Activated CD8-positive, alpha-beta T cell treated with anti-CD3 and anti-CD28 coated beads for 36 hours (primary cell): ENCODE measurements at regions not wholly inside any gene's neighbourhood (a gene's known extent, or its start where the extent isn't known, plus 50 kb on each side); places are given as distances from the start of the nearest gene placed in this dataset.

ENCODE experiments used
- ATAC-seq: fragments of 200-7000 bp; cut with Tn5 transposase; one replicate; pipeline ENCODE4 v1.10.0; 2021; ENCODE audit warnings: mild to moderate bottlenecking, moderate library complexity
- CTCF ChIA-PET: fragments of 350-600 bp; sonication (Branson Sonifier 250); formaldehyde crosslinking; loops from one replicate; lab custom pipeline; 2021; ENCODE audit warnings: antibody characterized with exemption; lab: Charles Lee
- POLR2A ChIA-PET: fragments of 350-600 bp; sonication (Branson Sonifier 250); formaldehyde crosslinking; loops from one replicate; lab custom pipeline; 2021; ENCODE audit warnings: antibody characterized with exemption; lab: Charles Lee
- DNase-seq: peaks from one replicate; pipeline ENCODE4 v3.0.0-alpha.2; 2020
- H3K27ac Mint-ChIP-seq: one replicate; pipeline ENCODE4 v1.8.0; 2021; ENCODE audit warnings: mild to moderate bottlenecking, mixed read lengths
- H3K27me3 Mint-ChIP-seq: one replicate; pipeline ENCODE4 v1.8.0; 2021; ENCODE audit warnings: mixed read lengths
- H3K36me3 Mint-ChIP-seq: one replicate; pipeline ENCODE4 v1.8.0; 2021; ENCODE audit warnings: low read depth, mixed read lengths
- H3K4me1 Mint-ChIP-seq: one replicate; pipeline ENCODE4 v1.8.0; 2021; ENCODE audit warnings: low read depth, mixed read lengths
- H3K4me3 Mint-ChIP-seq: one replicate; pipeline ENCODE4 v1.8.0; 2021; ENCODE audit warnings: mild to moderate bottlenecking, moderate library complexity, mixed read lengths
- H3K9me3 Mint-ChIP-seq: one replicate; pipeline ENCODE4 v1.8.0; 2021; ENCODE audit warnings: mixed read lengths
- CTCF ChIP-seq: fragments of 200-600 bp; IDR thresholded peaks from one replicate; pipeline ENCODE4 v1.8.0; 2022; ENCODE audit warnings: antibody characterized with exemption, mild to moderate bottlenecking
- intact Hi-C: fragments of 100-400 bp; cut with micrococcal nuclease; formaldehyde crosslinking; loops from one replicate; pipeline ENCODE4 v1.10.0; 2022

GRCh38 chr6:138652824-138653223 lies 120.7 kb upstream of the CCDC28A start:
- POLR2A ChIA-PET, result no interaction called here
- CTCF ChIA-PET, result interaction anchor here (1.2 kb wide), 1 partner anchor 249 kb away, joined by 3 read pairs; the partner anchor contains the start of gene HEBP2
- no peak for ATAC-seq
- no peaks in the 10 kb centered on the region for H3K36me3 Mint-ChIP-seq
- H3K4me3 Mint-ChIP-seq, result no peak overlapping the region
- intact Hi-C loops, result no loop called here
- H3K27ac Mint-ChIP-seq, result no peak overlapping the region
- H3K9me3 Mint-ChIP-seq, result no peaks in the 10 kb centered on the region
- TF ChIP-seq CTCF, result no peak
- DNase-seq, result no peak
- peaks cover 23% of the 10 kb centered on the region for H3K27me3 Mint-ChIP-seq
- peaks cover 16% of the 10 kb centered on the region for H3K4me1 Mint-ChIP-seq

DNA sequence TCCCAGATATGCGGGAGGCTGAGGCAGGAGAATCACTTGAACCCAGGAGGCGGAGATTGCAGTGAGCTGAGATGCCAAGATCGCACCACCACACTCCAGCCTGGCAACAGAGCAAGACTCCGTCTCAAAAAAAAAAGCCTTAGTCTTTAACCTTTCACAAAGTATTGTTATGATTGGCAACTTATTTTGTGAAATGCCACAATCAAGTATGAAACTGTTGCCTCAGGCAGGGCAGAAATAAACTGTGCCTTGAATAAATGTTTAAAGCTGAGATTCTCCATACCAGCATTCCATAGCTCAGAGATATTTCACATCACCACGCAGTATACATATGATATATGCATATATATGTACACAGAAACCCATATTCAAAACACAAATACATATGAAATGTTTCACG lies 120.1 kb upstream of the CCDC28A start:
- intact Hi-C loops, result no loop called here
- ATAC-seq, result no peak
- H3K4me1 Mint-ChIP-seq, result peaks cover 16% of the 10 kb centered on the region

DNA sequence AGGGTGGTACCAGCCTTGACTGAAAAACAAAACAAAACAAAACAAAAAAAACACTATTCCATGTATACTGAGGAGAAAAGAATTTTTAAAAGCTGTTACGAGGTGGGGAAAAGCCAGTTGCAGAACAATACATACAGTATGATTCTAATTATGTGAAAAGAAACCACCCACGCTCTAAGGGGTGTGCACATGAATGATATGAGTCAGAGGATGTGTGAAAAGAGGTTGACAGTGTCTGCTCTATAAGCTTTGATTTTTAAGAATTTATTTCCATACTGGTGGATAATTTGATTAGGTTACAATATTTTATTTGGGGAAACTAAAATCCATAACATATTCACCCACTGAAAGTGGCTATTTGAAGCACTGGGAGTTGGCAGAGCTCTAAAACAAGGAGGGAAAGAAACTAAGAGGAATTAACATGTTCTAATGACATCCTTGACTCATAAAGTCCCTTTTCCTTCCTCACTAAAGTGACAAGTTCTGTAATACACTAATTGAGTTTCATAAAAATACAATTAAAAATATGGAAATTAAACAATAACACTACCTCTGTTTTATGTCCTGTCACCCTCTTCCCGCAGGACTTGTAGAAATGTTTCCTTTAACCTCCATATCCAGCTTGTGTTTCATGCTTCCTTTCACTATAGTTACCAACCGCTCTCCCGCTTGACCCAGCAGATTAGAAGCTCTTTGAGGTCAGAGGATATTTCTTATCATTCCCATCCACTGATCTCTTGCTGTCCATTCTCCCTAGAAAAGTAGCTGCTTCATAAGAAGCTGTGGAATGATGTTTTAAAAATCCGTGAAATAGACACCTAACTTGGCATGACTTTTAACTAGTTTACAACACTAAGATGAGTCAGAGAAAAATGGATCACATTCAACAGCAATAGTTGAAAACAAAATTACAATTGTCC lies 118.6 kb upstream of the CCDC28A start:
- H3K4me3 Mint-ChIP-seq, result no peak overlapping the region
- DNase-seq, result peak; percentile 77
- intact Hi-C loops, result no loop called here
- no peaks in the 10 kb centered on the region for H3K9me3 Mint-ChIP-seq
- CTCF ChIA-PET, result interaction anchor here (0.6 to 2.9 kb wide), 7 partner anchors 18 to 1147 kb away, joined by 3 to 12 read pairs (median 3); no protein-coding TSS in a partner anchor
- peaks cover 18% of the 10 kb centered on the region for H3K4me1 Mint-ChIP-seq
- POLR2A ChIA-PET, result interaction anchor here (0.6 to 0.9 kb wide), 2 partner anchors 71 to 364 kb away, joined by 3 read pairs; no protein-coding TSS in a partner anchor
- H3K27me3 Mint-ChIP-seq, result peaks cover 27% of the 10 kb centered on the region
- no peak for TF ChIP-seq CTCF
- no peak overlapping the region for H3K27ac Mint-ChIP-seq
- no peaks in the 10 kb centered on the region for H3K36me3 Mint-ChIP-seq
- peak; percentile 97 for ATAC-seq

More for the DNA sequence above, 120.1 kb upstream of the CCDC28A start:
- peaks cover 27% of the 10 kb centered on the region for H3K27me3 Mint-ChIP-seq
- CTCF ChIA-PET, result interaction anchor here (0.6 to 1.2 kb wide), 2 partner anchors 63 to 249 kb away, joined by 3 read pairs; partner anchors contain the start of gene HEBP2
- POLR2A ChIA-PET, result no interaction called here
- DNase-seq, result no peak
- no peak overlapping the region for H3K4me3 Mint-ChIP-seq
- no peak for TF ChIP-seq CTCF
- no peak overlapping the region for H3K27ac Mint-ChIP-seq
- no peaks in the 10 kb centered on the region for H3K36me3 Mint-ChIP-seq
- H3K9me3 Mint-ChIP-seq, result no peaks in the 10 kb centered on the region

- H3K27me3 Mint-ChIP-seq, result peaks cover 27% of the 10 kb centered on the region
- H3K36me3 Mint-ChIP-seq, result no peaks in the 10 kb centered on the region
- peaks cover 18% of the 10 kb centered on the region for H3K4me1 Mint-ChIP-seq
- H3K9me3 Mint-ChIP-seq, result no peaks in the 10 kb centered on the region
- no peak for ATAC-seq
- no peak overlapping the region for H3K27ac Mint-ChIP-seq
- no peak for DNase-seq
- intact Hi-C loops, result no loop called here
- no peak for TF ChIP-seq CTCF
- CTCF ChIA-PET, result interaction anchor here (0.8 to 2.9 kb wide), 6 partner anchors 17 to 110 kb away, joined by 3 to 12 read pairs (median 3); no protein-coding TSS in a partner anchor
- POLR2A ChIA-PET, result interaction anchor here (0.9 kb wide), 1 partner anchor 72 kb away, joined by 3 read pairs; no protein-coding TSS in a partner anchor
- no peak overlapping the region for H3K4me3 Mint-ChIP-seq
Measured at GRCh38 chr6:138655828-138656227, 117.7 kb upstream of the CCDC28A start.
